ENCODE measurements at regions not wholly inside any gene's neighbourhood (a gene's known extent, or its start where the extent isn't known, plus 50 kb on each side); places are given as distances from the start of the nearest gene placed in this dataset.

GRCh38 chr11:104812103-104812788 is 86.0 kb downstream of the CASP12 start:
- Histone ChIP-seq H3K27ac (ENCODE audit: low read depth, low read length) (no peak overlapping the region), H3K9me3 (ENCODE audit: insufficient read depth, low read length) (no peaks in the 10 kb centered on the region), H3K4me3 (ENCODE audit: insufficient read depth, low read length, poor library complexity, severe bottlenecking) (no peak overlapping the region), H3K36me3 (ENCODE audit: low read length) (no peaks in the 10 kb centered on the region), H4K20me1 (ENCODE audit: low read depth, low read length) (no peaks in the 10 kb centered on the region), H3F3A (ENCODE audit: insufficient read depth) (no peaks in the 10 kb centered on the region), H2AFZ (ENCODE audit: low read depth, low read length, severe bottlenecking) (no peak overlapping the region), H3K4me2 (ENCODE audit: low read depth, low read length, poor library complexity, severe bottlenecking) (no peak overlapping the region), H3K27me3 (ENCODE audit: low read length) (no peaks in the 10 kb centered on the region), H3K9me2 (replicated peaks; ENCODE audit: insufficient read depth, low read length) (no peaks in the 10 kb centered on the region), H3K9ac (ENCODE audit: low read length) (no peak overlapping the region), H3K79me2 (ENCODE audit: insufficient read depth, low read length) (no peaks in the 10 kb centered on the region)
- TF ChIP-seq EZH2phosphoT487 (conservative IDR thresholded peaks at IDR 0.05; ENCODE audit: low read length) (no peak), CTCF (IDR thresholded peaks at IDR 0.05; ENCODE audit: insufficient read depth, low read length, poor library complexity, severe bottlenecking) (no peak)

GRCh38 chr11:104803776-104804175 is 94.5 kb downstream of the CASP12 start:
- Histone ChIP-seq H3K9me2 (replicated peaks; ENCODE audit: insufficient read depth, low read length) (no peaks in the 10 kb centered on the region), H3K27ac (ENCODE audit: low read depth, low read length) (no peak overlapping the region), H3K4me2 (ENCODE audit: low read depth, low read length, poor library complexity, severe bottlenecking) (no peak overlapping the region), H3K27me3 (ENCODE audit: low read length) (no peaks in the 10 kb centered on the region), H3K79me2 (ENCODE audit: insufficient read depth, low read length) (no peaks in the 10 kb centered on the region), H3F3A (ENCODE audit: insufficient read depth) (no peaks in the 10 kb centered on the region), H2AFZ (ENCODE audit: low read depth, low read length, severe bottlenecking) (no peak overlapping the region), H4K20me1 (ENCODE audit: low read depth, low read length) (no peaks in the 10 kb centered on the region), H3K9ac (ENCODE audit: low read length) (no peak overlapping the region), H3K36me3 (ENCODE audit: low read length) (no peaks in the 10 kb centered on the region), H3K4me3 (ENCODE audit: insufficient read depth, low read length, poor library complexity, severe bottlenecking) (no peak overlapping the region), H3K9me3 (ENCODE audit: insufficient read depth, low read length) (no peaks in the 10 kb centered on the region)
- TF ChIP-seq EZH2phosphoT487 (conservative IDR thresholded peaks at IDR 0.05; ENCODE audit: low read length): no peak
- no peak for TF ChIP-seq CTCF (IDR thresholded peaks at IDR 0.05; ENCODE audit: insufficient read depth, low read length, poor library complexity, severe bottlenecking)

- Histone ChIP-seq H3K27ac (ENCODE audit: low read depth, low read length) (no peak overlapping the region), H3K36me3 (ENCODE audit: low read length) (no peaks in the 10 kb centered on the region), H3K4me3 (ENCODE audit: insufficient read depth, low read length, poor library complexity, severe bottlenecking) (no peak overlapping the region), H3K9me2 (replicated peaks; ENCODE audit: insufficient read depth, low read length) (no peaks in the 10 kb centered on the region), H3K9me3 (ENCODE audit: insufficient read depth, low read length) (no peaks in the 10 kb centered on the region), H2AFZ (ENCODE audit: low read depth, low read length, severe bottlenecking) (no peak overlapping the region), H3K27me3 (ENCODE audit: low read length) (no peaks in the 10 kb centered on the region), H3K4me2 (ENCODE audit: low read depth, low read length, poor library complexity, severe bottlenecking) (no peak overlapping the region), H3K9ac (ENCODE audit: low read length) (no peak overlapping the region), H4K20me1 (ENCODE audit: low read depth, low read length) (no peaks in the 10 kb centered on the region), H3F3A (ENCODE audit: insufficient read depth) (no peaks in the 10 kb centered on the region), H3K79me2 (ENCODE audit: insufficient read depth, low read length) (no peaks in the 10 kb centered on the region)
- TF ChIP-seq CTCF (IDR thresholded peaks at IDR 0.05; ENCODE audit: insufficient read depth, low read length, poor library complexity, severe bottlenecking): no peak
These were observed 99.0 kb downstream of the CASP12 start for GRCh38 chr11:104799251-104799650.

Data from SU-DHL-6 (cell line).